ENCODE measurements at regions not wholly inside any gene's neighbourhood (a gene's known extent, or its start where the extent isn't known, plus 50 kb on each side); places are given as distances from the start of the nearest gene placed in this dataset.

- H3K27ac Mint-ChIP-seq: no peak overlapping the region
- H3K4me1 ChIP-seq (ENCODE audit: insufficient read depth): peaks cover 13% of the 10 kb centered on the region
- no peak overlapping the region for H3K4me2 ChIP-seq
Measured at GRCh38 chr4:17094159-17094875, 195.9 kb upstream of the LDB2 start.

More at GRCh38 chr4:17094159-17094875, 195.9 kb upstream of the LDB2 start:
- Histone ChIP-seq H3K4me3 (no peak overlapping the region), H3K27ac (ENCODE audit: low read depth) (no peak overlapping the region), H2AFZ (peak overlapping the region; percentile 73; the same call in 1 of the 2 replicates), H3F3A (replicated peaks; ENCODE audit: low read depth) (no peaks in the 10 kb centered on the region), H3K36me3 (ENCODE audit: insufficient read depth) (no peaks in the 10 kb centered on the region), H3K27me3 (ENCODE audit: insufficient read depth) (no peaks in the 10 kb centered on the region), H4K20me1 (replicated peaks; ENCODE audit: insufficient read depth) (no peaks in the 10 kb centered on the region), H3K9me2 (ENCODE audit: insufficient read depth) (peaks cover 9% of the 10 kb centered on the region), H3K79me2 (replicated peaks; ENCODE audit: insufficient read depth) (no peaks in the 10 kb centered on the region)
- no peak overlapping the region for H3K4me3 Mint-ChIP-seq
- H3K36me3 Mint-ChIP-seq (ENCODE audit: low read depth): no peaks in the 10 kb centered on the region
- H3K4me1 Mint-ChIP-seq: peaks cover 24% of the 10 kb centered on the region; the same call in 2 of the 3 replicates
- TF ChIP-seq STAT1 (IDR thresholded peaks at IDR 0.05; ENCODE audit: unreplicated experiment): no peak
- TF ChIP-seq POLR2AphosphoS5 (IDR thresholded peaks at IDR 0.05; ENCODE audit: low read depth): no peak
- no peak for TF ChIP-seq JUNB (IDR thresholded peaks at IDR 0.05; ENCODE audit: unreplicated experiment)
- no peak for TF ChIP-seq EZH2phosphoT487 (IDR thresholded peaks at IDR 0.05; ENCODE audit: unreplicated experiment)
- TF ChIP-seq ZNF114 (CRISPR knock-in tag; IDR thresholded peaks at IDR 0.05): no peak
- no peak for TF ChIP-seq EZH2 (IDR thresholded peaks at IDR 0.05; ENCODE audit: low read depth, unreplicated experiment)
- TF ChIP-seq REST (IDR thresholded peaks at IDR 0.05; ENCODE audit: unreplicated experiment): no peak
- no peak for TF ChIP-seq CREB1 (CRISPR knock-in tag; IDR thresholded peaks at IDR 0.05; ENCODE audit: low read depth)
- no peak for TF ChIP-seq ZNF462 (CRISPR knock-in tag; IDR thresholded peaks at IDR 0.05)
- ATAC-seq (no peak), DNase-seq (ENCODE audit: low spot score) (no peak)
- H3K27me3 Mint-ChIP-seq (ENCODE audit: insufficient read depth, low read depth, poor library complexity): peaks cover 2% of the 10 kb centered on the region
- H3K9me3 Mint-ChIP-seq: no peaks in the 10 kb centered on the region

Measured in GM23338 (cell line).